Upper lobe of left lung (tissue), 4 donors: ENCODE measurements at regions not wholly inside any gene's neighbourhood (a gene's known extent, or its start where the extent isn't known, plus 50 kb on each side); places are given as distances from the start of the nearest gene placed in this dataset.

Experiments
- CTCF ChIP-seq, 6 experiments: fragments of 450-650 bp in 4 of 6; fragments of 200-600 bp in 2 of 6; sonication (generic) in 2 of 6; IDR thresholded peaks; one replicate each; pipeline ENCODE4 v1.5.1; 2016 to 2019; ENCODE audit warnings: antibody characterized with exemption in 6 of 6
- POLR2A ChIP-seq, 4 donors: fragments of 450-650 bp; IDR thresholded peaks; one replicate each; pipeline ENCODE4 v1.5.1; 2016 to 2017; ENCODE audit warnings: antibody characterized with exemption in 4 of 4, mild to moderate bottlenecking in 2 of 4

- TF ChIP-seq CTCF (IDR thresholded peaks at IDR 0.05) (no peak), POLR2A (IDR thresholded peaks at IDR 0.05) (no peak)
These were observed 83.6 kb downstream of the PPP1R2C start for GRCh38 chrX:42694260-42694815.
